Body of pancreas (tissue), 4 donors: ENCODE measurements at regions not wholly inside any gene's neighbourhood (a gene's known extent, or its start where the extent isn't known, plus 50 kb on each side); places are given as distances from the start of the nearest gene placed in this dataset.

Experiments used
- CTCF ChIP-seq, 7 experiments: fragments of 450-650 bp in 4 of 7; fragments of 200-600 bp in 3 of 7; sonication (generic) in 3 of 7; IDR thresholded peaks; one replicate each; pipeline ENCODE4 v1.5.1; 2016 to 2019; ENCODE audit warnings: antibody characterized with exemption in 7 of 7
- POLR2A ChIP-seq, 3 donors: fragments of 450-650 bp; IDR thresholded peaks; one replicate each; pipeline ENCODE4 v1.6.1; 2016; ENCODE audit warnings: antibody characterized with exemption in 3 of 3, mild to moderate bottlenecking in 2 of 3

DNA sequence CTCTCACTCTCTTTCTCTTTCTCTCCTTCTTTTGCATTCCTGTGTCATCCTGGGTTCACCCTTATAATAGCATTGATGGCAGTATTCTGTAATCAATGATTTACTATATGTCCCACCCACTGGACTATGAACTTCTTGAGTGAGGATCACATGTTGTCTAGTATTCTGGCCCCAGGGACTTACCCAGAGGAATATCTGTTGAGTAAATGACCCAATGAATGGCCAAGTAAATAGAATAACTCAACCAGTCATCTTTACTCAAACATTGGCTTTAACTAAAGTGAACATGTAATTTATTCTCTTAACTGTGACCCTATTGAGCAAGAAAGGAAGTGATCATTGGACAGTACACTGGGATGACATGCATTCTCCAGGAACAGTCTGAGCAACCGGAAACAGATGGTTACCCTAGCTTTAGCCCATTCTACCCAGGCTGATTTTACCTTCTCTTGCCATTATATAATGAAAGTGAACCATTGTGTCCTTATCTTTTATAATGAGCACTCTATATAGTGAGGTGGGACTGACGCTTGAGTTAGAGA lies 94.5 kb upstream of the SOX14 start:
- TF ChIP-seq CTCF (IDR thresholded peaks at IDR 0.05) (no peak), POLR2A (IDR thresholded peaks at IDR 0.05) (no peak)
